Stimulated activated naive CD8-positive, alpha-beta T cell treated with anti-CD3 and anti-CD28 coated beads, Interleukin-15, amount 100 ng/mL, for 72 hours (primary cell): ENCODE measurements at regions not wholly inside any gene's neighbourhood (a gene's known extent, or its start where the extent isn't known, plus 50 kb on each side); places are given as distances from the start of the nearest gene placed in this dataset.

Experiments
- ATAC-seq: fragments of 150-1000 bp; cut with Tn5 transposase; 2 replicates; pipeline ENCODE4 v1.10.0; 2021; ENCODE audit warnings: mild to moderate bottlenecking, moderate library complexity
- DNase-seq, 2 donors: peaks; one replicate each; pipeline ENCODE4 v3.0.0; 2021 to 2022
- H3K27ac Mint-ChIP-seq, 2 donors: one replicate each; pipeline ENCODE4 v1.8.0; 2022; ENCODE audit warnings: mild to moderate bottlenecking in 2 of 2, mixed read lengths in 2 of 2, moderate library complexity in 2 of 2
- H3K27me3 Mint-ChIP-seq: one replicate; pipeline ENCODE4 v1.8.0; 2022; ENCODE audit warnings: mixed read lengths
- H3K4me1 Mint-ChIP-seq: one replicate; pipeline ENCODE4 v1.8.0; 2022; ENCODE audit warnings: mild to moderate bottlenecking, mixed read lengths
- H3K4me3 Mint-ChIP-seq, 2 donors: one replicate each; pipeline ENCODE4 v1.8.0; 2022; ENCODE audit warnings: mild to moderate bottlenecking in 2 of 2, mixed read lengths in 2 of 2, moderate library complexity in 1 of 2
- H3K9me3 Mint-ChIP-seq, 2 donors: one replicate each; pipeline ENCODE4 v1.8.0; 2022; ENCODE audit warnings: mixed read lengths in 2 of 2

- no peak for DNase-seq
- no peak for ATAC-seq
- Mint-ChIP-seq H3K27me3 (no peaks in the 10 kb centered on the region), H3K4me1 (no peaks in the 10 kb centered on the region), H3K4me3 (no peak overlapping the region), H3K27ac (no peak overlapping the region), H3K9me3 (peaks cover 0 to 7% of the 10 kb centered on the region in 2 donors)
These were observed 383.3 kb downstream of the YTHDC2 start for GRCh38 chr5:113896789-113897188.

DNA sequence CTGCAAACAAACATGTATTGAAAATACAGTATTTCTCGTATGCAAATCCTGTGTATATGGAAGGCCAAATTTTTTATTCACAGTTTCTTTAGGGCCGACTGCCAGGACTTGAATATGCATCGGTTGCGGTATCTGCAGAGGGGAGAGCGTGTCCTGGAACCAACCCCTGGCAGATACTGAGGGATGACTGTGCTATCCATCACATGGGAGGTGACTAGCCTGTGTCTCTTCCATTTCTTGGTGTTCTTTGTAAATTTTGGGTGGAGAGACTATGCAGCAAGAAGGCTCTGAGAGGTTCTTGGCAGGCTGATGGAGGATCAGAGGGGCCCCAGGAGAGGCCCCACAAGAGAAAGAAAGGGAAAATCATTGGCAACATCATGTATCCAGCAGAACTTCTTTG, 384.3 kb downstream of the YTHDC2 start:
- H3K4me1 Mint-ChIP-seq, result no peaks in the 10 kb centered on the region
- H3K27ac Mint-ChIP-seq, result no peak overlapping the region
- H3K27me3 Mint-ChIP-seq, result no peaks in the 10 kb centered on the region
- DNase-seq (no peak), ATAC-seq (no peak)
- no peak overlapping the region for H3K4me3 Mint-ChIP-seq
- peaks cover 0 to 7% of the 10 kb centered on the region in 2 donors for H3K9me3 Mint-ChIP-seq

DNA sequence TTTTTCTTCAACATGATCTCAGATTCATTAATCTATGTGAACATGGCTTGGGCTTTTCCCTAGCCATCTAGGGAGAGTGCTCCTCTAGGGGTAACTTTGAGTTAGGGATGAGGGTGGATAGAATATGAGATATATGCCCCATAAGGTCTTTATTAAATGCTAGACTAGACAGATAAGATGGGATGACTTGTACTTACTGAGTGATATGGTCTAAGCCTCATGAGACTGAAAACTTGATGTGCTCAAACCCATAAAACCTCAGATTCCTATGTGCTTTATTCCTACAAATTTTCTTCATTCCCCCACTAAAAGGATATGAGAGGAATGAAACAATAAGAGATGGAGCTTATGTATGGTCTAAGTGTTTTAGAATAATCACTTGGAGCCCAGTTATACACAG, 386.6 kb downstream of the YTHDC2 start:
- H3K27me3 Mint-ChIP-seq, result no peaks in the 10 kb centered on the region
- ATAC-seq (no peak), DNase-seq (no peak)
- peaks cover 0 to 7% of the 10 kb centered on the region in 2 donors for H3K9me3 Mint-ChIP-seq
- H3K4me1 Mint-ChIP-seq, result no peaks in the 10 kb centered on the region
- H3K27ac Mint-ChIP-seq, result no peak overlapping the region
- no peak overlapping the region for H3K4me3 Mint-ChIP-seq

DNA sequence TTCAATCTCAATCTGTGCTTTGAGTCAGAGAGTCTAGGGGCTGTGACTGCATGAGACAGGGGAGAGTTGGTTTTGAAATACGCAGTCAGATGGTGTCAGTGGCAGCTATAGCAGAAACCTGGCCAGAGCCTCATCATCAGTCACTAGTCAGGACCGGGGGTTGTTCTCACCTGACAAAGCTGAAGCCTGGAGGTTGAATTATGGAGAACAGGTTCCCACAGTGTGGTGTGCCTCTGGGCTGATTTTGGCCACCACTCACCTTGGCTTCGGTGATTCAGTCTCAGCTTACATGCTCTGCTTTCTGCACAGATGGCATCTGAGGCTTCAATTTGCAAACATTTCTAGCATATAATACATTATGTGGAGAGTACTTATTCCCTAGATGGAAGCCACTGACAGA, 387.3 kb downstream of the YTHDC2 start:
- no peak for DNase-seq

GRCh38 chr5:113901718-113902117, 388.2 kb downstream of the YTHDC2 start:
- no peaks in the 10 kb centered on the region for H3K4me1 Mint-ChIP-seq
- H3K27me3 Mint-ChIP-seq, result no peaks in the 10 kb centered on the region
- peaks cover 0 to 7% of the 10 kb centered on the region in 2 donors for H3K9me3 Mint-ChIP-seq
- DNase-seq (no peak), ATAC-seq (no peak)
- no peak overlapping the region for H3K27ac Mint-ChIP-seq
- H3K4me3 Mint-ChIP-seq, result no peak overlapping the region

More for the DNA sequence above, 387.3 kb downstream of the YTHDC2 start:
- Mint-ChIP-seq H3K9me3 (peaks cover 0 to 7% of the 10 kb centered on the region in 2 donors), H3K4me3 (no peak overlapping the region), H3K4me1 (no peaks in the 10 kb centered on the region), H3K27ac (no peak overlapping the region), H3K27me3 (no peaks in the 10 kb centered on the region)
- no peak for ATAC-seq

DNA sequence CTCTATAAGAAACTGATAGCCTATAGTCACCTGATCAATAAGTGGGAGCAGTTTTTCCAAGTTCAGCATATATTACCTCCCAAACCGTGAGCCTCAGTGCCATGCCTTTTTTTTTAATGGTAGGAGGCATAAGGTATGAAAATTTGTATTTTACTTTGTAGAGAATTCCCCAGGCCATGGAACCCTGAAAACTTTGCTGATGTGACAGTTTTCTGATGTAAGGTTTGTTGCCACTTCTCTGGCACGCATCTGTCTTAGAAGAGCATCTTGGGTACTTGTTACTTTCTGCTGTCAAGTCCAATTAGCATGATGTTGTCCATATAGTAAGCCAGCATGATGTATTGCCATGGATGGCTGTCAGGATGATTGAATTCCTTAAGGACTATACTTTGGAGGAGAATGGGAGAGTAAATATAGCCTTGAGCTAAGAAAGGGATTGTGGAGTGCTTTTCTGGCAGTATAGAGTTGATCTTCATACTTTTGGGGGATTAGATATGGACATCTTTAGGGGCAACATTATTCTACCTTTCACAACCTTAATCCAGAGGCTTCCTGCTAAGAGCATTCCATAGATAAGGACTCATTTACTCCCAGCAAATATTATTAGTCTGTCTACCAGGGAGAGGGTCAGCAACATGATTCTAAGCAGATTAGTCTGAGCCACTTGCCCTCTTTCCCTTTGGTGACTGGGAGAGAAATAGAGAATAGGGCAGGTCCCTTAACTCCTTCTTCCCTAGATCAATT, 389.6 kb downstream of the YTHDC2 start:
- no peaks in the 10 kb centered on the region for H3K27me3 Mint-ChIP-seq
- ATAC-seq (no peak), DNase-seq (no peak)
- H3K4me3 Mint-ChIP-seq, result no peak overlapping the region
- no peaks in the 10 kb centered on the region for H3K4me1 Mint-ChIP-seq
- peaks cover 0 to 7% of the 10 kb centered on the region in 2 donors for H3K9me3 Mint-ChIP-seq
- no peak overlapping the region for H3K27ac Mint-ChIP-seq

DNA sequence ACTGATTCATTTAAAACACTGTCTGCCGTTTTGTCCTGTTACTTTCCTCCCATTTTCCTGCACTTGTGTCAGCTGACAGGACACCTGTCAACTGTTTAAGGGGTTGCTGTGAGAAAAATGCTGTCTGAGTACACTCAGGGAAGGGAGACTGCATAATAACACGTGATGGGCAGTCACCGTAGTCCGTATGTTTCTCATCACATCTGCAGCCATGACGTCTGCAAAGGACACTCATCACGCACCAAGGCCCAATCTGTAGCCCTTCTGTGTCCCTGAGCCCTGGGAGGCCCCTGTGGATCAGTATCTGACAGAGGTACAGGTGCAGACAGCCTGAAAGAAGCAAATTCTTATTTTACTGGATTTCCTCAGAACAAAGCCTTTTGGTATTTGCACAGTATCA, 396.3 kb downstream of the YTHDC2 start:
- Mint-ChIP-seq H3K4me3 (no peak overlapping the region), H3K4me1 (no peaks in the 10 kb centered on the region), H3K27me3 (no peaks in the 10 kb centered on the region), H3K27ac (no peak overlapping the region), H3K9me3 (no peaks in the 10 kb centered on the region)
- DNase-seq, result no peak
- ATAC-seq, result no peak

DNA sequence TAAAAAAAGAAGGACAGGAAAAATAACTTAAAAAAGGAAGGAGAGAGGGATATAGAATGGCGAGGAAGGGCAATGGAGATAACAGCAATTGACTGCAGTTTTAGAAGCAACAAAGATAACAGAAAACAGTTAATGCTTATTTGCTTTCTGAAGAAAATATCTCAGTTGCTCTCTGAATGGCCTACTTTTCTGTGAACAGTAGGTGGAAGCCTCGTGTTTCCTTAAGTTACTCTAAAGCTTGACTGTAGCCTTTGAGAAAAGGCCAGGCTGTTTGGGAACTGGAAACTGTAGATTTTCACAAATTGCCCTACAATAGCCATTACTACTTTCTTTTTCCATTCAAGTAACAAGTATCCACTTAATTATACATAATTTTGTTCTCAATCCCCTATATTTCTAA, 404.5 kb downstream of the YTHDC2 start:
- no peak for DNase-seq
- ATAC-seq, result no peak
- H3K4me1 Mint-ChIP-seq, result no peaks in the 10 kb centered on the region
- H3K27me3 Mint-ChIP-seq, result no peaks in the 10 kb centered on the region
- H3K27ac Mint-ChIP-seq, result no peak overlapping the region
- H3K9me3 Mint-ChIP-seq, result peaks cover 0 to 5% of the 10 kb centered on the region in 2 donors
- no peak overlapping the region for H3K4me3 Mint-ChIP-seq

GRCh38 chr5:113922343-113922742, 408.8 kb downstream of the YTHDC2 start:
- Mint-ChIP-seq H3K27ac (no peak overlapping the region), H3K27me3 (no peaks in the 10 kb centered on the region), H3K9me3 (peaks cover 0 to 4% of the 10 kb centered on the region in 2 donors), H3K4me1 (no peaks in the 10 kb centered on the region), H3K4me3 (no peak overlapping the region)
- ATAC-seq, result no peak
- DNase-seq, result no peak

DNA sequence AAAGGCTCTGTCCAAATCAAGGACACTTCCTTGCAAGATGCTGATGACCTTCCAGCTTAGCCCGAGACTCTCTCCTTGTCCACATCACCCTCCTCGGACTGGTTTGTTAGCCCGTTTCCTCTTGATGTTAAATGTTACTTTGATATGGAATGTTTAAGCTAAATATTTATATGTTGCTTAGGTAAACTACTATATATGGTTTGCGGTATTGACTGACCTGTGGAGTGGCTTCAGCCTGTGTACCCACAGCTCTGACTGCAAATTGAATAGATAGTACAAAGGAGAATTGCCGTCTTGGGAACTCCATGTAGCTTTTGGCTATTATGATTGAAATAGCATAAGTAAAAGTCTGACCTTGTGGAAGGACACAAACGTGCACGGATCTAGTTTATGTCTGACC, 422.0 kb downstream of the YTHDC2 start:
- DNase-seq (no peak), ATAC-seq (no peak)
- H3K27me3 Mint-ChIP-seq, result no peaks in the 10 kb centered on the region
- peaks cover 0 to 4% of the 10 kb centered on the region in 2 donors for H3K9me3 Mint-ChIP-seq
- H3K27ac Mint-ChIP-seq, result no peak overlapping the region
- no peaks in the 10 kb centered on the region for H3K4me1 Mint-ChIP-seq
- no peak overlapping the region for H3K4me3 Mint-ChIP-seq

GRCh38 chr5:113937301-113937700, 423.8 kb downstream of the YTHDC2 start:
- ATAC-seq (no peak), DNase-seq (no peak)
- no peak overlapping the region for H3K4me3 Mint-ChIP-seq
- H3K4me1 Mint-ChIP-seq, result no peaks in the 10 kb centered on the region
- peaks cover 0 to 6% of the 10 kb centered on the region in 2 donors for H3K9me3 Mint-ChIP-seq
- no peaks in the 10 kb centered on the region for H3K27me3 Mint-ChIP-seq
- H3K27ac Mint-ChIP-seq, result no peak overlapping the region

DNA sequence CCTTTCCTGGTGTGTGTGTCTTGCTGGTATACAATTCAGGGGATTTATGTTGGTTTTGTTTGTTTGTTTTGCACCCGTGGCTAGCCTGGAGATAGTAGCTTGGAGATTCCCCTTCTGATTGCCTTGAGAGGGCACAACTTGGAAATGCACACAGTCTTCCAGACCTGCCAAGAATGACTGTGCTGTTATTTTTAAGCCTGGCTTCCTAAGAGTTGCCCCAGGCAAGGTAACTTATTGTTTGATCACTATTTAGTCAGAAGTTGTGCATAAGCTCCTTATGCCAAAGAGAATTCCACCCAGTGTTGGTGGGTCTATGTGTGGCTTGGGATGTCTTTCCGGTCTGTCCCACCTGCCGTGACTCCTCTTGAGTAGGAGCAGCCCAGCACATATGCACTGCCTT, 421.9 kb upstream of the KCNN2 start:
- H3K4me3 Mint-ChIP-seq, result no peak overlapping the region
- no peak overlapping the region for H3K27ac Mint-ChIP-seq
- H3K4me1 Mint-ChIP-seq, result no peaks in the 10 kb centered on the region
- H3K9me3 Mint-ChIP-seq, result peaks cover 4 to 10% of the 10 kb centered on the region in 2 donors
- no peaks in the 10 kb centered on the region for H3K27me3 Mint-ChIP-seq
- no peak for DNase-seq
- ATAC-seq, result no peak

DNA sequence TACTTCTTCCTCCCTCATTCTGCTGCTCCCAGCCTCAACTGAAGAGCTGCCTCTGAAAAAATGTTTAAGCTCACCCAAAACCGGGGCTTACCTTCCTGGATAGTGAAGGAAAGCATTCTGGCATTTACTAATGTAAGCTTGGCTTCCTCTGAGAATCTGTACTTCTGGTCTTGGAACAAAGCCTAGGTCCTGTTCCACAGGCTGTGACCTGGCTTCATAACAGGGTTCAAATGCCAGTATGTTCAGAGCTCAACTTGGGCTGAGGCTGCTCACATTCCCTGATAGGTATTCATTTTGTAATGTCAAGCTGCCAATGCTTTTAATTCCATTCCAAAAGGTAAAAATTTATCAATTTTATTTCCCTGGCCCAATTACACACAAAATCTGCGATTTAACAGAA, 411.7 kb upstream of the KCNN2 start:
- ATAC-seq, result no peak
- H3K27ac Mint-ChIP-seq, result no peak overlapping the region
- H3K4me3 Mint-ChIP-seq, result no peak overlapping the region
- H3K27me3 Mint-ChIP-seq, result no peaks in the 10 kb centered on the region
- DNase-seq, result no peak
- H3K4me1 Mint-ChIP-seq, result no peaks in the 10 kb centered on the region
- H3K9me3 Mint-ChIP-seq, result peaks cover 15 to 17% of the 10 kb centered on the region in 2 donors

- Mint-ChIP-seq H3K9me3 (peaks cover 0 to 15% of the 10 kb centered on the region in 2 donors), H3K4me3 (no peak overlapping the region), H3K27ac (no peak overlapping the region), H3K27me3 (no peaks in the 10 kb centered on the region), H3K4me1 (no peaks in the 10 kb centered on the region)
- ATAC-seq, result no peak
- no peak for DNase-seq
These were observed 396.6 kb upstream of the KCNN2 start for GRCh38 chr5:113965225-113965624.

- no peak overlapping the region for H3K27ac Mint-ChIP-seq
- no peak overlapping the region for H3K4me3 Mint-ChIP-seq
- H3K4me1 Mint-ChIP-seq, result no peaks in the 10 kb centered on the region
- DNase-seq, result no peak
- no peaks in the 10 kb centered on the region for H3K27me3 Mint-ChIP-seq
- ATAC-seq, result no peak
- H3K9me3 Mint-ChIP-seq, result peaks cover 0 to 12% of the 10 kb centered on the region in 2 donors
These were observed 392.0 kb upstream of the KCNN2 start for GRCh38 chr5:113969901-113970300.

GRCh38 chr5:113971454-113971853, 390.4 kb upstream of the KCNN2 start:
- Mint-ChIP-seq H3K9me3 (peaks cover 0 to 12% of the 10 kb centered on the region in 2 donors), H3K4me1 (no peaks in the 10 kb centered on the region), H3K4me3 (no peak overlapping the region), H3K27ac (no peak overlapping the region), H3K27me3 (no peaks in the 10 kb centered on the region)
- ATAC-seq (no peak), DNase-seq (no peak)

- no peaks in the 10 kb centered on the region for H3K27me3 Mint-ChIP-seq
- H3K4me3 Mint-ChIP-seq, result no peak overlapping the region
- peaks cover 0 to 7% of the 10 kb centered on the region in 2 donors for H3K9me3 Mint-ChIP-seq
- no peak overlapping the region for H3K27ac Mint-ChIP-seq
- H3K4me1 Mint-ChIP-seq, result no peaks in the 10 kb centered on the region
- no peak for DNase-seq
- no peak for ATAC-seq
These were observed 386.9 kb upstream of the KCNN2 start for GRCh38 chr5:113974976-113975375.
